PC-9 (cell line): ENCODE measurements at regions not wholly inside any gene's neighbourhood (a gene's known extent, or its start where the extent isn't known, plus 50 kb on each side); places are given as distances from the start of the nearest gene placed in this dataset.

Experiments used
- BruUV-seq: library from RNA; stranded (reverse); fragments of 400-500 nt; replicated peaks from 2 replicates; lab custom pipeline; 2021; lab: Mats Ljungman, UMichigan
- CTCF ChIA-PET: fragments of 300-600 bp; sonication (Branson Sonifier 250); formaldehyde crosslinking; loops from one replicate; lab custom pipeline; 2022; ENCODE audit warnings: antibody characterized with exemption; lab: Charles Lee
- POLR2A ChIA-PET: fragments of 300-600 bp; sonication (Branson Sonifier 250); formaldehyde crosslinking; loops from one replicate; lab custom pipeline; 2022; ENCODE audit warnings: antibody characterized with exemption; ENCODE audit not compliant: unreplicated experiment; lab: Charles Lee
- DNase-seq, 2 experiments: peaks; one replicate each; pipeline versions ENCODE4 v3.0.0 to v3.0.0-alpha.2; 2015 to 2022; ENCODE audit warnings: mixed read lengths in 1 of 2
- H2AFZ ChIP-seq: fragments of 200-600 bp; sonication (generic); 2 replicates; pipeline ENCODE4 v1.8.1; 2017; ENCODE audit warnings: antibody characterized with exemption
- H3F3A ChIP-seq: fragments of 200-600 bp; sonication (generic); 2 replicates; pipeline ENCODE4 v1.8.1; 2017; ENCODE audit warnings: antibody characterized with exemption, mild to moderate bottlenecking, low read depth; ENCODE audit not compliant: insufficient read depth
- H3K27ac ChIP-seq: fragments of 200-600 bp; sonication (generic); 2 replicates; pipeline ENCODE4 v1.6.1; 2016; ENCODE audit warnings: mixed run types
- H3K27me3 ChIP-seq: fragments of 200-600 bp; sonication (generic); 2 replicates; pipeline ENCODE4 v1.6.1; 2016; ENCODE audit warnings: low read depth, mixed run types; ENCODE audit not compliant: insufficient read depth
- H3K36me3 ChIP-seq: fragments of 200-600 bp; sonication (generic); 2 replicates; pipeline ENCODE4 v1.6.1; 2016; ENCODE audit warnings: low read depth, mixed run types
- H3K4me1 ChIP-seq: fragments of 200-600 bp; sonication (generic); replicated peaks from 2 replicates; pipeline ENCODE4 v1.6.1; 2016; ENCODE audit warnings: mixed run types; ENCODE audit not compliant: insufficient read depth
- H3K4me2 ChIP-seq: fragments of 200-600 bp; sonication (generic); 2 replicates; pipeline ENCODE4 v1.6.1; 2017; ENCODE audit warnings: mixed run types
- H3K4me3 ChIP-seq: fragments of 200-600 bp; sonication (generic); 2 replicates; pipeline ENCODE4 v1.6.1; 2016; ENCODE audit warnings: mixed run types
- H3K79me2 ChIP-seq: fragments of 200-600 bp; sonication (generic); 2 replicates; pipeline ENCODE4 v1.6.1; 2017; ENCODE audit warnings: low read depth, mixed run types
- H3K9me2 ChIP-seq: fragments of 200-600 bp; sonication (generic); 2 replicates; pipeline ENCODE4 v1.8.1; 2017; ENCODE audit warnings: mild to moderate bottlenecking; ENCODE audit not compliant: insufficient read depth
- H3K9me3 ChIP-seq: fragments of 200-600 bp; sonication (generic); 2 replicates; pipeline ENCODE4 v1.8.1; 2016; ENCODE audit warnings: low read depth; ENCODE audit not compliant: insufficient read depth
- H4K20me1 ChIP-seq: fragments of 200-600 bp; sonication (generic); 2 replicates; pipeline ENCODE4 v1.8.1; 2017; ENCODE audit not compliant: insufficient read depth
- CTCF ChIP-seq: fragments of 200-600 bp; sonication (generic); conservative IDR thresholded peaks from 2 replicates; pipeline ENCODE4 v1.6.1; 2017; ENCODE audit warnings: mixed run types, antibody characterized with exemption, mild to moderate bottlenecking, moderate library complexity
- EZH2 ChIP-seq: fragments of 200-600 bp; sonication (generic); IDR thresholded peaks from 2 replicates; pipeline ENCODE4 v1.8.0; 2017; ENCODE audit warnings: antibody characterized with exemption, low read depth
- intact Hi-C: fragments of 100-400 bp; cut with micrococcal nuclease; formaldehyde crosslinking; loops from one replicate; pipeline ENCODE4 v1.10.0; 2022; ENCODE audit not compliant: unreplicated experiment

DNA sequence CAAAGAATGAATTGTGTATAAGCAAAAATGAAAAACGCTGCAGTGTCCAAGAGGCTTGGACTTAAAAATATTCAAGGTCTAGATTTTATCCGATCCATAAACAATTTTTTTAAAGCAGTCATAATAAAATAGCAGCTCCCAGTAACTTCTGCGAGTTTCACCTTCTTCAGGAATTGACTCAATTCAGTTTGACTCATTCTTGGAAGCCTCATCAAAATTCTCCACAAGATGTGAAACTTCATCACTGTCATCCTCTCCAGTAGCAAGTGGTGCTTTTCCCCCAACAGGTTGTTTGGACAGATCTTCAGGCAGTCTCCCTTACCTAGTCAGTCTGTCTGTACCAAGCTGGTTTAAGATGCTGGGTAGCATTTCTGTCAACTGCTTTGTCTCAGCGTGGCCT, 93.5 kb upstream of the FOXG1 start:
- Histone ChIP-seq H3K4me1 (peaks cover 27% of the 10 kb centered on the region), H3K4me2 (no peak overlapping the region), H3K4me3 (no peak overlapping the region), H3K79me2 (no peaks in the 10 kb centered on the region), H3K27me3 (no peaks in the 10 kb centered on the region), H4K20me1 (no peaks in the 10 kb centered on the region), H3K36me3 (no peaks in the 10 kb centered on the region), H3F3A (no peaks in the 10 kb centered on the region), H3K9me3 (no peaks in the 10 kb centered on the region; the same call in 1 of the 2 replicates), H3K27ac (no peak overlapping the region), H2AFZ (no peak overlapping the region), H3K9me2 (no peaks in the 10 kb centered on the region)
- no peak for TF ChIP-seq CTCF
- no peak for TF ChIP-seq EZH2
- BruUV-seq, result no TSS peak
- no peak for DNase-seq
- ChIA-PET CTCF (no interaction called here), POLR2A (no interaction called here)
- intact Hi-C loops, result no loop called here

DNA sequence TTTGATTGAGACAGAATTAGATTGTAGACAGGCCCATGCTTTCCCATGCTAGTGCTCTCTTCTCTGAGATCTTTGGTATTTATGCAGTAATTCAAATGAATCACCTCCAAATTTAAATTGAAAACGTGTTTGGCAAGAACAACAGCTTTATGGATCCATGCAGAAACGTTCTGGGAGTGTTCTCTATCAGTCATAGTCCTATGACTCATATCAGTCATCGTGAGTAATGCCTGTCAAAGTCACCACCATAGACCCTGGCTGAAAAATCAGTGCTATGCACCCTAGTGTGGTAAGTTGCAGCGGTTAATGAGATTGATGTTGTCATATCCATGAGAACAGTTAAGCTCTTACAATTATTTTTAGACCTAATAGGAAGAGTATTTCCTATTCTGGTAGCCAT, 90.1 kb upstream of the FOXG1 start:
- no peaks in the 10 kb centered on the region for H3K79me2 ChIP-seq
- no peak overlapping the region for H2AFZ ChIP-seq
- 0 out of 2 replicates have a peak overlapping the region, but pooled peaks have one; percentile 19 for H3K27ac ChIP-seq
- ChIA-PET POLR2A (no interaction called here), CTCF (interaction anchor here (0.7 kb wide), 1 partner anchor 69 kb away, joined by 3 read pairs; no protein-coding TSS in a partner anchor)
- no peaks in the 10 kb centered on the region for H3K36me3 ChIP-seq
- BruUV-seq, result no TSS peak
- no peaks in the 10 kb centered on the region for H3K9me2 ChIP-seq
- no peaks in the 10 kb centered on the region for H4K20me1 ChIP-seq
- peak overlapping the region; percentile 26; the same call in 1 of the 2 replicates for H3K4me2 ChIP-seq
- H3K4me3 ChIP-seq, result no peak overlapping the region
- intact Hi-C loops, result loop anchor here (2.0 kb wide), 2 partner anchors 16 to 24 kb away; no protein-coding TSS in a partner anchor
- H3K27me3 ChIP-seq, result no peaks in the 10 kb centered on the region
- TF ChIP-seq CTCF (no peak), EZH2 (no peak)
- no peaks in the 10 kb centered on the region; the same call in 1 of the 2 replicates for H3K9me3 ChIP-seq
- peak in 1 of 2 experiments; percentile 80 for DNase-seq
- H3F3A ChIP-seq, result no peaks in the 10 kb centered on the region
- H3K4me1 ChIP-seq, result peaks cover 19% of the 10 kb centered on the region

DNA sequence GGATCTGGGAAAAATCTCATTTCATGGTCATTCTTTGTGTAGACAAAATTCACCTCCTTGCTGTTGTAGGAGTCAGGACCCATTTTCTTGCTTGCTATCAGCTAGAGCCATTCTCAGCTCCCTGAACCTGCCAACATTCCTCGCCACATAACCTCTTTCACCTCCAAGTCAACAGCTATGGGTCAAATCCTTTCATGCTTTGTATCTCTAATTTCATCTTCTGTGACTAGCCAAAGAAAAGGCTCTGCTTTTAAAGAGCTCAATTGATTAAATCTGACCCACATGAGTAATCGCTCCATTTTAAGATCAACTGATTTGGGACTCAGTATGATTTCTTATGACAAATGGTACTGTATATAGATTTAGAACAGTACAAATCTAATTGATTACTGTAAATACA, 89.2 kb upstream of the FOXG1 start:
- ChIA-PET POLR2A (interaction anchor here (0.6 kb wide), 1 partner anchor 233 kb away, joined by 4 read pairs; no protein-coding TSS in a partner anchor), CTCF (no interaction called here)
- no peaks in the 10 kb centered on the region for H3K9me3 ChIP-seq
- no peaks in the 10 kb centered on the region for H3K79me2 ChIP-seq
- no peaks in the 10 kb centered on the region for H3F3A ChIP-seq
- no peak overlapping the region for H3K4me2 ChIP-seq
- no peaks in the 10 kb centered on the region for H3K36me3 ChIP-seq
- no peaks in the 10 kb centered on the region for H3K9me2 ChIP-seq
- H2AFZ ChIP-seq, result no peak overlapping the region
- intact Hi-C loops, result loop anchor here (2.0 kb wide), 2 partner anchors 17 to 25 kb away; no protein-coding TSS in a partner anchor
- H3K27me3 ChIP-seq, result no peaks in the 10 kb centered on the region
- H3K4me1 ChIP-seq, result peaks cover 14% of the 10 kb centered on the region
- DNase-seq, result no peak
- BruUV-seq, result no TSS peak
- no peak overlapping the region for H3K4me3 ChIP-seq
- H4K20me1 ChIP-seq, result no peaks in the 10 kb centered on the region
- no peak for TF ChIP-seq CTCF
- TF ChIP-seq EZH2, result no peak
- no peak overlapping the region for H3K27ac ChIP-seq
